ENCODE measurements at regions not wholly inside any gene's neighbourhood (a gene's known extent, or its start where the extent isn't known, plus 50 kb on each side); places are given as distances from the start of the nearest gene placed in this dataset.

DNA sequence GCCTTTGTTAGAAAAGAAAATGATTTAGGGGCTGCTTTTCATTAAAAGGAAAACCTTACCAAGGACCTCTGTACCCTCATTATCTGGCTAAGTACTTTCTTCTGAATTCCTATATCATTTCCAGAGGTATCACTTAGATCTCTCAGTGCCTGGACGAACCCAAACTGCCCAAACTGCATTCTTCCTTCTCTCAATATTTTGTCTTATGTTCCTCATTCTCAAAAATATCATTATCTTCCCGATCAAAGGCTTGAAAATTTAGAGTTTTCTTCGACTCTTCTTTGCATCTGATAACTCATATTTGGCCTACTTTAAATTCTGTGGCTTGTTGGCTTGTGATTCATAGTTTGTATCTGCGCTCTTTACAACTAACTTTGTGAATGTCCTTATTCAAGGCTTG is 136.7 kb upstream of the TAF11L2 start:
- TF ChIP-seq, protein P1, sequence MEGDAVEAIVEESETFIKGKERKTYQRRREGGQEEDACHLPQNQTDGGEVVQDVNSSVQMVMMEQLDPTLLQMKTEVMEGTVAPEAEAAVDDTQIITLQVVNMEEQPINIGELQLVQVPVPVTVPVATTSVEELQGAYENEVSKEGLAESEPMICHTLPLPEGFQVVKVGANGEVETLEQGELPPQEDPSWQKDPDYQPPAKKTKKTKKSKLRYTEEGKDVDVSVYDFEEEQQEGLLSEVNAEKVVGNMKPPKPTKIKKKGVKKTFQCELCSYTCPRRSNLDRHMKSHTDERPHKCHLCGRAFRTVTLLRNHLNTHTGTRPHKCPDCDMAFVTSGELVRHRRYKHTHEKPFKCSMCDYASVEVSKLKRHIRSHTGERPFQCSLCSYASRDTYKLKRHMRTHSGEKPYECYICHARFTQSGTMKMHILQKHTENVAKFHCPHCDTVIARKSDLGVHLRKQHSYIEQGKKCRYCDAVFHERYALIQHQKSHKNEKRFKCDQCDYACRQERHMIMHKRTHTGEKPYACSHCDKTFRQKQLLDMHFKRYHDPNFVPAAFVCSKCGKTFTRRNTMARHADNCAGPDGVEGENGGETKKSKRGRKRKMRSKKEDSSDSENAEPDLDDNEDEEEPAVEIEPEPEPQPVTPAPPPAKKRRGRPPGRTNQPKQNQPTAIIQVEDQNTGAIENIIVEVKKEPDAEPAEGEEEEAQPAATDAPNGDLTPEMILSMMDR (IDR thresholded peaks at IDR 0.05): no peak
- no peak for TF ChIP-seq POLR2A (IDR thresholded peaks at IDR 0.05)
- no peak for TF ChIP-seq EP300 (IDR thresholded peaks at IDR 0.05)
- TF ChIP-seq POLR2AphosphoS5 (IDR thresholded peaks at IDR 0.05): no peak
